ENCODE measurements at regions not wholly inside any gene's neighbourhood (a gene's known extent, or its start where the extent isn't known, plus 50 kb on each side); places are given as distances from the start of the nearest gene placed in this dataset.

GRCh38 chr9:75699625-75700251 lies 190.7 kb upstream of the PCSK5 start:
- TF ChIP-seq CTCF (conservative IDR thresholded peaks at IDR 0.05; ENCODE audit: low read depth, low read length), result no peak
- no peak for TF ChIP-seq POLR2A (IDR thresholded peaks at IDR 0.05; ENCODE audit: low read depth, low read length)
- no peak for TF ChIP-seq MAZ (IDR thresholded peaks at IDR 0.05; ENCODE audit: borderline replicate concordance, low read depth, low read length)
- no peak for TF ChIP-seq CEBPB (IDR thresholded peaks at IDR 0.05; ENCODE audit: low read depth, low read length)
- TF ChIP-seq RAD21 (IDR thresholded peaks at IDR 0.05; ENCODE audit: low read length), result no peak
- no peak for TF ChIP-seq SMC3 (IDR thresholded peaks at IDR 0.05; ENCODE audit: low read depth, low read length)
- TF ChIP-seq BHLHE40 (IDR thresholded peaks at IDR 0.05; ENCODE audit: low read depth, low read length), result no peak
- TF ChIP-seq, protein P1, sequence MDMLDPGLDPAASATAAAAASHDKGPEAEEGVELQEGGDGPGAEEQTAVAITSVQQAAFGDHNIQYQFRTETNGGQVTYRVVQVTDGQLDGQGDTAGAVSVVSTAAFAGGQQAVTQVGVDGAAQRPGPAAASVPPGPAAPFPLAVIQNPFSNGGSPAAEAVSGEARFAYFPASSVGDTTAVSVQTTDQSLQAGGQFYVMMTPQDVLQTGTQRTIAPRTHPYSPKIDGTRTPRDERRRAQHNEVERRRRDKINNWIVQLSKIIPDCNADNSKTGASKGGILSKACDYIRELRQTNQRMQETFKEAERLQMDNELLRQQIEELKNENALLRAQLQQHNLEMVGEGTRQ (IDR thresholded peaks at IDR 0.05; ENCODE audit: low read depth, low read length), result no peak
- TF ChIP-seq FOS (IDR thresholded peaks at IDR 0.05; ENCODE audit: low read depth, low read length), result no peak
